ENCODE measurements at regions not wholly inside any gene's neighbourhood (a gene's known extent, or its start where the extent isn't known, plus 50 kb on each side); places are given as distances from the start of the nearest gene placed in this dataset.

DNA sequence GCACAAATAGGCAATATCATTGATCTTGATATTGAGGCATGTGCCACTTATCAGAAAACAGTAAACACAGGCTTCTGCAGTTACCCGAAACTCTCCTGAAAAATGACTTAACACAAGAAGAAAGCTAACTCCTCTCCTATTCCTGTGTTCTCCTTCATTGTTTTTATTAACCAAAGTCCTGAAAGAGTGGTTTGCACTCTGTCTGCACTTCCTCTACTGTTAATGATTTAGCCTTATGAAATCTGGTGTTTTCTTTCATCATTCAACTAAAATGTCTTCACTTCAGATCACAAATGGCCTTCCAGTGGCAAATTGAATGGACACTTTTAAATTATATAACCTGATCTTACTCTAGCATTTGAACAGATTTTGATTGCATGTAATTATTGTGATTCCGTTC lies 630.6 kb upstream of the PHF14 start:
- Histone ChIP-seq H3K4me2 (ENCODE audit: low read depth, low read length) (no peak overlapping the region), H3K14ac (replicated peaks; ENCODE audit: low read depth, low read length) (no peak overlapping the region), H3K79me1 (ENCODE audit: low read depth in 1 of 2, low read length in 2 of 2) (no peaks in the 10 kb centered on the region), H3K18ac (ENCODE audit: low read depth, low read length) (no peak overlapping the region), H4K91ac (ENCODE audit: insufficient read depth, low read depth, low read length) (no peak overlapping the region), H2BK120ac (ENCODE audit: low read depth, low read length) (no peak overlapping the region), H2BK15ac (ENCODE audit: low read depth, low read length) (no peak overlapping the region), H3K56ac (ENCODE audit: extremely low read depth, insufficient read depth, low read length) (no peak overlapping the region), H2AK5ac (ENCODE audit: low read depth, low read length) (no peak overlapping the region), H3K23ac (ENCODE audit: low read depth, low read length) (no peak overlapping the region), H4K8ac (ENCODE audit: low read depth in 2 of 2, low read length in 2 of 2) (no peak overlapping the region), H3K9ac (ENCODE audit: low read depth, low read length) (no peak overlapping the region), H4K20me1 (ENCODE audit: insufficient read depth, low read length) (no peaks in the 10 kb centered on the region), H2BK5ac (ENCODE audit: low read depth, low read length, poor library complexity, severe bottlenecking) (no peak overlapping the region), H4K5ac (ENCODE audit: low read depth, low read length) (no peak overlapping the region), H3K9me1 (ENCODE audit: insufficient read depth, low read length) (no peaks in the 10 kb centered on the region), H3K36me3 (ENCODE audit: control insufficient read depth, insufficient read depth, low read length) (no peaks in the 10 kb centered on the region), H3K9me3 (ENCODE audit: control insufficient read depth, insufficient read depth, low read length) (peaks cover 2% of the 10 kb centered on the region), H3K27me3 (ENCODE audit: control insufficient read depth, insufficient read depth, low read length) (no peaks in the 10 kb centered on the region), H3K4me1 (ENCODE audit: control insufficient read depth, insufficient read depth, low read length) (no peaks in the 10 kb centered on the region), H2AFZ (replicated peaks; ENCODE audit: low read length, poor library complexity) (no peak overlapping the region), H2BK20ac (ENCODE audit: low read depth, low read length) (no peak overlapping the region), H3K27ac (ENCODE audit: insufficient read depth, low read length) (no peak overlapping the region), H2AK9ac (replicated peaks; ENCODE audit: low read depth, low read length, poor library complexity) (no peak overlapping the region), H3K4me3 (ENCODE audit: insufficient read depth, low read depth, low read length) (no peak overlapping the region), H3K4ac (ENCODE audit: low read depth, low read length) (no peak overlapping the region)
- WGBS, 2 experiments (ENCODE audit: extremely low coverage in 2 of 2, insufficient read length in 1 of 2), result no CpG with 5 or more reads among the region's 2 CpGs
- CTCF ChIA-PET, result no interaction called here
- no peak for ATAC-seq (ENCODE audit: low read depth)
- intact Hi-C loops (cut with micrococcal nuclease) (no loop called here), dilution Hi-C loops (cut with HindIII; ENCODE audit: low sequenced_read_pairs, unreplicated experiment) (no loop called here), in situ Hi-C loops (cut with MboI; ENCODE audit: low sequenced_read_pairs) (no loop called here)
- POLR2A ChIA-PET (ENCODE audit: unreplicated experiment), result no interaction called here
- TF ChIP-seq RFX5 (IDR thresholded peaks at IDR 0.05; ENCODE audit: low read depth, low read length), result no peak
- TF ChIP-seq FOS (IDR thresholded peaks at IDR 0.05; ENCODE audit: low read depth, low read length), result no peak
- TF ChIP-seq POLR2A (IDR thresholded peaks at IDR 0.05; ENCODE audit: low read depth, low read length), result no peak
- no peak for TF ChIP-seq CHD1 (IDR thresholded peaks at IDR 0.05; ENCODE audit: low read depth, low read length)
- TF ChIP-seq RAD21 (IDR thresholded peaks at IDR 0.05; ENCODE audit: low read length), result no peak
- TF ChIP-seq BHLHE40 (IDR thresholded peaks at IDR 0.05; ENCODE audit: low read depth, low read length), result no peak
- no peak for TF ChIP-seq CEBPB (IDR thresholded peaks at IDR 0.05; ENCODE audit: low read depth, low read length)
- no peak for TF ChIP-seq RCOR1 (IDR thresholded peaks at IDR 0.05; ENCODE audit: insufficient replicate concordance, low read length)
- TF ChIP-seq, protein P1, sequence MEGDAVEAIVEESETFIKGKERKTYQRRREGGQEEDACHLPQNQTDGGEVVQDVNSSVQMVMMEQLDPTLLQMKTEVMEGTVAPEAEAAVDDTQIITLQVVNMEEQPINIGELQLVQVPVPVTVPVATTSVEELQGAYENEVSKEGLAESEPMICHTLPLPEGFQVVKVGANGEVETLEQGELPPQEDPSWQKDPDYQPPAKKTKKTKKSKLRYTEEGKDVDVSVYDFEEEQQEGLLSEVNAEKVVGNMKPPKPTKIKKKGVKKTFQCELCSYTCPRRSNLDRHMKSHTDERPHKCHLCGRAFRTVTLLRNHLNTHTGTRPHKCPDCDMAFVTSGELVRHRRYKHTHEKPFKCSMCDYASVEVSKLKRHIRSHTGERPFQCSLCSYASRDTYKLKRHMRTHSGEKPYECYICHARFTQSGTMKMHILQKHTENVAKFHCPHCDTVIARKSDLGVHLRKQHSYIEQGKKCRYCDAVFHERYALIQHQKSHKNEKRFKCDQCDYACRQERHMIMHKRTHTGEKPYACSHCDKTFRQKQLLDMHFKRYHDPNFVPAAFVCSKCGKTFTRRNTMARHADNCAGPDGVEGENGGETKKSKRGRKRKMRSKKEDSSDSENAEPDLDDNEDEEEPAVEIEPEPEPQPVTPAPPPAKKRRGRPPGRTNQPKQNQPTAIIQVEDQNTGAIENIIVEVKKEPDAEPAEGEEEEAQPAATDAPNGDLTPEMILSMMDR (conservative IDR thresholded peaks at IDR 0.05; ENCODE audit: low read depth, low read length), result no peak
- TF ChIP-seq MAFK (IDR thresholded peaks at IDR 0.05; ENCODE audit: low read depth, low read length), result no peak
- TF ChIP-seq, protein P2, sequence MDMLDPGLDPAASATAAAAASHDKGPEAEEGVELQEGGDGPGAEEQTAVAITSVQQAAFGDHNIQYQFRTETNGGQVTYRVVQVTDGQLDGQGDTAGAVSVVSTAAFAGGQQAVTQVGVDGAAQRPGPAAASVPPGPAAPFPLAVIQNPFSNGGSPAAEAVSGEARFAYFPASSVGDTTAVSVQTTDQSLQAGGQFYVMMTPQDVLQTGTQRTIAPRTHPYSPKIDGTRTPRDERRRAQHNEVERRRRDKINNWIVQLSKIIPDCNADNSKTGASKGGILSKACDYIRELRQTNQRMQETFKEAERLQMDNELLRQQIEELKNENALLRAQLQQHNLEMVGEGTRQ (IDR thresholded peaks at IDR 0.05; ENCODE audit: low read depth, low read length), result no peak
- TF ChIP-seq, protein P3, sequence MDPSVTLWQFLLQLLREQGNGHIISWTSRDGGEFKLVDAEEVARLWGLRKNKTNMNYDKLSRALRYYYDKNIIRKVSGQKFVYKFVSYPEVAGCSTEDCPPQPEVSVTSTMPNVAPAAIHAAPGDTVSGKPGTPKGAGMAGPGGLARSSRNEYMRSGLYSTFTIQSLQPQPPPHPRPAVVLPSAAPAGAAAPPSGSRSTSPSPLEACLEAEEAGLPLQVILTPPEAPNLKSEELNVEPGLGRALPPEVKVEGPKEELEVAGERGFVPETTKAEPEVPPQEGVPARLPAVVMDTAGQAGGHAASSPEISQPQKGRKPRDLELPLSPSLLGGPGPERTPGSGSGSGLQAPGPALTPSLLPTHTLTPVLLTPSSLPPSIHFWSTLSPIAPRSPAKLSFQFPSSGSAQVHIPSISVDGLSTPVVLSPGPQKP (IDR thresholded peaks at IDR 0.05; ENCODE audit: borderline replicate concordance, low read depth, low read length), result no peak
- TF ChIP-seq NFE2L2 (IDR thresholded peaks at IDR 0.05; ENCODE audit: low read depth, low read length), result no peak
- TF ChIP-seq MXI1 (IDR thresholded peaks at IDR 0.05; ENCODE audit: borderline replicate concordance, low read depth, low read length), result no peak
- TF ChIP-seq MAZ (IDR thresholded peaks at IDR 0.05; ENCODE audit: borderline replicate concordance, low read depth, low read length), result no peak
- TF ChIP-seq SMC3 (IDR thresholded peaks at IDR 0.05; ENCODE audit: low read depth, low read length), result no peak
- BruUV-seq (replicated peaks), result no TSS peak
- DNase-seq, result no peak

All from IMR-90 (cell line).